ENCODE measurements at regions not wholly inside any gene's neighbourhood (a gene's known extent, or its start where the extent isn't known, plus 50 kb on each side); places are given as distances from the start of the nearest gene placed in this dataset.

GRCh38 chr4:158008551-158009218 is 164.1 kb downstream of the GASK1B start:
- TF ChIP-seq CTCF (IDR thresholded peaks at IDR 0.05; ENCODE audit: low read depth, low read length, poor library complexity, severe bottlenecking): no peak
- TF ChIP-seq EZH2phosphoT487 (IDR thresholded peaks at IDR 0.05; ENCODE audit: borderline replicate concordance, low read length): no peak

Data from DOHH2 (cell line).